Heart left ventricle (tissue), 16 donors: ENCODE measurements at regions not wholly inside any gene's neighbourhood (a gene's known extent, or its start where the extent isn't known, plus 50 kb on each side); places are given as distances from the start of the nearest gene placed in this dataset.

ENCODE experiments used
- ATAC-seq, 4 donors: fragments of 200-7000 bp; cut with Tn5 transposase; one replicate each; pipeline ENCODE4 v1.9.1; 2020 to 2022; ENCODE audit warnings: moderate library complexity in 4 of 4, mild to moderate bottlenecking in 3 of 4, moderate number of reproducible peaks in 1 of 4
- DNase-seq, 5 donors: peaks; one replicate each; pipeline ENCODE4 v3.0.0-alpha.2; 2020
- H3K27ac ChIP-seq, 12 donors: fragments of 200-600 bp; sonication (generic) in 4 of 12; one replicate each; pipeline versions ENCODE4 v1.5.0 to v1.8.0; 2016 to 2022; ENCODE audit warnings: mild to moderate bottlenecking in 2 of 12
- H3K27me3 ChIP-seq, 9 donors: fragments of 200-600 bp; sonication (generic) in 2 of 9; one replicate each; pipeline versions ENCODE4 v1.5.1 to v1.8.0; 2016 to 2022; ENCODE audit warnings: mild to moderate bottlenecking in 3 of 9
- H3K36me3 ChIP-seq, 9 donors: fragments of 200-600 bp; sonication (generic) in 2 of 9; one replicate each; pipeline versions ENCODE4 v1.5.0 to v1.8.0; 2018 to 2022; ENCODE audit warnings: mild to moderate bottlenecking in 2 of 9
- H3K4me1 ChIP-seq, 12 donors: fragments of 200-600 bp; sonication (generic) in 4 of 12; one replicate each; pipeline versions ENCODE4 v1.5.0 to v1.8.0; 2016 to 2022; ENCODE audit warnings: mild to moderate bottlenecking in 3 of 12
- H3K4me3 ChIP-seq, 12 donors: fragments of 200-600 bp; sonication (generic) in 4 of 12; one replicate each; pipeline versions ENCODE4 v1.5.0 to v1.8.0; 2017 to 2022; ENCODE audit warnings: mild to moderate bottlenecking in 9 of 12, moderate library complexity in 4 of 12
- H3K9me3 ChIP-seq, 12 donors: fragments of 200-600 bp; sonication (generic) in 4 of 12; one replicate each; pipeline versions ENCODE4 v1.5.0 to v1.8.0; 2016 to 2022; ENCODE audit warnings: mild to moderate bottlenecking in 1 of 12
- CTCF ChIP-seq, 12 donors: fragments of 200-600 bp; sonication (generic) in 4 of 12; IDR thresholded peaks; one replicate each; pipeline versions ENCODE4 v1.5.0 to v1.8.0; 2018 to 2022; ENCODE audit warnings: antibody characterized with exemption in 12 of 12, mild to moderate bottlenecking in 5 of 12
- POLR2A ChIP-seq, 2 donors: fragments of 450-650 bp; IDR thresholded peaks; one replicate each; pipeline ENCODE4 v1.6.1; 2017; ENCODE audit warnings: antibody characterized with exemption in 2 of 2, mild to moderate bottlenecking in 2 of 2, moderate library complexity in 2 of 2
- WGBS, 4 donors: extraction: QIAGEN DNeasy Blood & Tissue Kit in 2 of 4; methylation state at CpG; one replicate each; pipeline versions ENCODE4 v1.1.5 to v1.1.7; 2013 to 2018; 5-methylcytosine and 5-hydroxymethylcytosine counted together
- intact Hi-C, 10 donors: fragments of 100-400 bp; cut with DNase I; formaldehyde crosslinking; loops; one replicate each; pipeline versions ENCODE4 v1.11.1 to v1.14.2; 2022
- donor health status: ischemic (EF 13 %, LVEDD 7.1; RV severe dilation, severe dysfunction).
- donor health status: healthy with polysubstance abuse.
- donor health status: DM: no; HTN: yes; CAD: no.
- donor health status: DM: no; HTN: no; CAD: no.
- donor health status: ischemic (EF 25% LVEDD 6.9; RV normal size, moderate dysfunction).
- donor health status: ischemic (EF 25% LVEDD 5.7; RV mildly dilated, moderate dysfunction).
- donor health status: healthy.
- donor health status: DM: yes; HTN: yes; CAD: no.
- donor health status: ischemic (EF 35%, LVEDD 5.7; RV mildly dilated, moderate dysfunction).
- donor health status: nonischemic (EF 11% LVEDD 7.7; RV severe dilation, severe dysfunction).
- donor health status: DM: yes; HTN: yes; CAD: no.
- donor health status: PGD.
- donor health status: ischemic (EF 29% LVEDD 5.4; RV normal size, mild dysfunction).
- donor health status: nonischemic (EF 23%, LVEDD 6.1; RV moderate dilation, normal function).

- H3K27ac ChIP-seq = peak overlapping the region in 1 of 12 donors; percentile 5
- no peak for DNase-seq
Measured at GRCh38 chr11:70915158-70915985, 337.0 kb downstream of the SHANK2 start.

DNA sequence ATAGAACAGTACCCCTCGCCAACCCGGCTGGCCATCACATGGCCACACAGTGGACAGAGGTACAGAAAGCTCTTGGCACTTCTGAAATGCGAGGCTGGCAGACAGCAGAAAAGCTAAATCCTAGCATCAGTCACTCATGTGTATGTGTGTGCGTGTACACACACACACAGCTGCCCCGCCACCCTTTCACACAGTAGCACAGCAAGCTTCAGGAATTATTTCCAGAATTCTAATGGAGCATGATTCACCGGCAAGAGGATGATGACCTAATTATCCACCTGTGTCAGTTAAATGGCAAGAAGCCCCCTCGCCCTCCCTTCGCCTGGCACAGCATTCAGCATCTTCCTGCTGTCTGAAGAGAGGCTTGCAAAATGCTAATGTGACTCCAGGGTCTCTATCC lies 336.0 kb downstream of the SHANK2 start:
- ATAC-seq = no peak
- peaks cover 0 to 26% (median 6%) of the 10 kb centered on the region in 9 donors for H3K27me3 ChIP-seq
- WGBS, 4 donors = 84 to 89% (median 86%) methylated on average over 8 of the region's 8 CpGs
- no peak overlapping the region for H3K4me3 ChIP-seq
- no peaks in the 10 kb centered on the region for H3K4me1 ChIP-seq
- TF ChIP-seq POLR2A (IDR thresholded peaks at IDR 0.05) (no peak), CTCF (IDR thresholded peaks at IDR 0.05) (no peak)
- no peak overlapping the region for H3K27ac ChIP-seq
- intact Hi-C loops = no loop called here
- DNase-seq = no peak
- no peaks in the 10 kb centered on the region for H3K36me3 ChIP-seq
- peaks cover 0 to 20% (median 9%) of the 10 kb centered on the region in 12 donors for H3K9me3 ChIP-seq

More at GRCh38 chr11:70915158-70915985, 337.0 kb downstream of the SHANK2 start:
- H3K4me3 ChIP-seq = no peak overlapping the region
- peaks cover 0 to 10% (median 1%) of the 10 kb centered on the region in 12 donors for H3K9me3 ChIP-seq
- ATAC-seq = no peak
- no peaks in the 10 kb centered on the region for H3K4me1 ChIP-seq
- H3K27me3 ChIP-seq = peaks cover 0 to 34% (median 6%) of the 10 kb centered on the region in 9 donors
- intact Hi-C loops = no loop called here
- no peak for TF ChIP-seq CTCF (IDR thresholded peaks at IDR 0.05)
- no peak for TF ChIP-seq POLR2A (IDR thresholded peaks at IDR 0.05)
- no peaks in the 10 kb centered on the region for H3K36me3 ChIP-seq
- 73 to 77% (median 74%) methylated on average over 17 of the region's 17 CpGs for WGBS, 4 donors

GRCh38 chr11:70918242-70918641 lies 334.1 kb downstream of the SHANK2 start:
- DNase-seq (no peak), ATAC-seq (no peak)
- H3K9me3 ChIP-seq = peaks cover 0 to 39% (median 25%) of the 10 kb centered on the region in 12 donors
- peaks cover 0 to 9% (median 0%) of the 10 kb centered on the region in 9 donors for H3K27me3 ChIP-seq
- H3K36me3 ChIP-seq = no peaks in the 10 kb centered on the region
- H3K4me3 ChIP-seq = no peak overlapping the region
- WGBS, 4 donors = 68 to 73% (median 72%) methylated on average over 7 of the region's 7 CpGs
- H3K4me1 ChIP-seq = no peaks in the 10 kb centered on the region
- TF ChIP-seq POLR2A (IDR thresholded peaks at IDR 0.05) (no peak), CTCF (IDR thresholded peaks at IDR 0.05) (no peak)
- intact Hi-C loops = no loop called here
- H3K27ac ChIP-seq = no peak overlapping the region

DNA sequence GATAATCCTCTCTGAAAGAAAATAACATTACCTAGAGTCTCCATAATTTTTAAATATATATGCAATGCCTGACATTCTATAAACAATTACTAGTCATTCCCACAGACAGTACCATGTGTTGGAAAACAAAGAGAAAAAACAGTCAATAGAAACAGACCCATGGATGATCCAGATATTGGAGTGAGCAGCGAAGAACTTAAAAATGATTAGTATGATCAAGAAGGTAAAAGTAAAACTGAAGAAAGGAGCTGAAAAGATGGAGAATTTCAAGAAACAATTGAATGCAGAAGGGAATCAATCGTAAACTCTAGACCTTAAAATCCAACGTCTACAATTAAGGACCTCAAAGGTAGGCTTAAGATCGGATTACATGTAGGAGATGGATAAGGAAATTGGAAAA lies 330.6 kb downstream of the SHANK2 start:
- DNase-seq = no peak
- intact Hi-C loops = no loop called here
- WGBS, 4 donors = 93 to 95% (median 93%) methylated on average over 4 of the region's 4 CpGs
- H3K27me3 ChIP-seq = peaks cover 0 to 2% (median 0%) of the 10 kb centered on the region in 9 donors
- ATAC-seq = no peak
- no peak overlapping the region for H3K4me3 ChIP-seq
- peaks cover 0 to 41% (median 29%) of the 10 kb centered on the region in 12 donors for H3K9me3 ChIP-seq
- TF ChIP-seq POLR2A (IDR thresholded peaks at IDR 0.05) = no peak
- TF ChIP-seq CTCF (IDR thresholded peaks at IDR 0.05) = no peak
- H3K27ac ChIP-seq = no peak overlapping the region
- H3K4me1 ChIP-seq = no peaks in the 10 kb centered on the region
- no peaks in the 10 kb centered on the region for H3K36me3 ChIP-seq
